ENCODE measurements at regions not wholly inside any gene's neighbourhood (a gene's known extent, or its start where the extent isn't known, plus 50 kb on each side); places are given as distances from the start of the nearest gene placed in this dataset.

DNA sequence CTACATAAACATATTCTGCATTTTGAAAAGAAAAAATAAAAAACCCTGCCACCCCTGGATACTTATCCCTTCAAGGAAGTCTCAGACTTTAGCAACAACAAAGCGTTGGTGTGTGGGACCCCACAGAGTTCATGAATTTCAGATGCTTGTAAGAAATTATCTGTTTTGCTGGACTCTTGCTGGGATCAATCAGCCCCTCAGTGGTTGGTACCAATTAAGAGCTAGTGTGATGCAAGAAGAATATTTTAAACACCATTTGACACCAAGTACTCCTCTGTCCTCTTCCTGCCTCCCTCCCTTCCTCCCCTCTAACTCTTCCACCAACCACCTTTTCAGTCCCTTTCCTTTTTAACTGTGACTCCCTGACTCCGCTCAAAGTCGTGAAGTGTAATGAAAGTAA lies 51.5 kb downstream of the SST start:
- DNase-seq (no peak), ATAC-seq (no peak)
- intact Hi-C loops (cut with micrococcal nuclease): no loop called here

DNA sequence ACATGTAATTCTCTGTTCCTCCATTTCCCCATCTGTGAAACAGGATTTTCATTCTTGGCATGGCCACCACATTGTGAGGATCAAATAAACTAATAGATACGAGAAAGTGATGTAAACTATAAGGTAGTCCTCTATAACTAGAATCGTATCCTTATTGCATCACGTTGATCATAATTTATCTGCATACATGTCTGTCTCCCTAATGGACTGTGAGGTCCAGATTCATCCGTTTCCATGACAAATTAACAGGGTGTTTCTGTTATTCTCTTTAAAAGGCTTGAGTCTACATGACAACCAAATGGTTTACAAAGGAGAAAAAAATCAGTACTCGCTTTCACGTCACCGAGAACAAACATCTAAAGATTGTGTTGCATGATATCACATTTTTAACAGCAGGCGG lies 53.0 kb downstream of the SST start:
- ATAC-seq (no peak), DNase-seq (no peak)
- intact Hi-C loops (cut with micrococcal nuclease): no loop called here

DNA sequence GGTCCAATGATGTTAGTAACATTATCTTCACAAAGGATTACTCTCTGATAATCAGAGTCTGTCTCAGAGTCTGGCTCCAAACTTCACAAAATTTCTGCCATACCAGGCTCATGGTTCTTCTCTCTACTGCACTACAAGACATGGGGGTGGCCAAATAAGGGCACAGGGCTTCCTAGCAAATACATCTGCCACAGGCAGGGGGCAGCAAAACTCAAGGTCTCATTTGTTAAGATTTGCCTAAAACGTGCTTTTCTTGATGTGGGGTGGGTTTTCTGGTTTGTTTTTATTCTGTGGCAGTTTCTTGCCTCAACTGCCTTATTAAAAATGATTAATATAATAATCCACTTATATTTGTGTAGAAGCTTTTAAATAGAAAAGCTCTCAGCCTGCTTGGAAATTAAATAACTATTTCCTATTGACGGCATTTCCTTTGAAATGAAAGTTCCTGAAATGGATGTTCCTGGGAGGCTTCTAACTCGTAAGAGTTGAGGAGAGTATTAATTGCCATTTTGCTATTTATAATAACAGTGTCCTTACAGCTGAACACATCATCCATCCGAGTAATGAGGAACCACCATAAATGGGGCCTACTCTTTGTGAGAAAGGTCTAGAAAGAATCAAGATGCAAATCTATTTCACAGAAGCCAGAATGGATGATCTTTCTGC lies 53.8 kb downstream of the SST start:
- intact Hi-C loops (cut with micrococcal nuclease): no loop called here
- DNase-seq: no peak
- ATAC-seq: peak; percentile 30

DNA sequence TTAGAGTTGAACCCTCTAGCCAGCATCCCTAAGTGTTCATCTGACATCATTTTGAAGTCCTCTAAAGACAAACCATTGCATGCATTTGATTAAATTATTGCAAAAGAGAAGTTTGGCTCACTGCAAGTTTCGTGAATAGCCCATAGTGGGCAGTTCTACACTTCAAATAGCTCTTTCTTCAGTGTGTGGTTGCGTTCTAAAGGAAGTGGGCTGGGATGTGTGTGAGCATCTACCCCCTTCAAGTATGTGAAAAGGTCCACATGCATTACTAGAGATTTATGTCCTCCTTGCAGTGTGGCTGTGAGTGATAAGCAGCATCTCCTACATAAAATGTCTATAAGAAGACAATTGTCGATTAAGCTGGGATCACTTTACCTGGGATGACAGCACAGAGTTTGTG lies 54.6 kb downstream of the SST start:
- DNase-seq: no peak
- intact Hi-C loops (cut with micrococcal nuclease): no loop called here
- ATAC-seq: no peak

- intact Hi-C loops (cut with micrococcal nuclease): no loop called here
- DNase-seq (no peak), ATAC-seq (no peak)
These were observed 57.5 kb downstream of the SST start for GRCh38 chr3:187612656-187613055.

DNA sequence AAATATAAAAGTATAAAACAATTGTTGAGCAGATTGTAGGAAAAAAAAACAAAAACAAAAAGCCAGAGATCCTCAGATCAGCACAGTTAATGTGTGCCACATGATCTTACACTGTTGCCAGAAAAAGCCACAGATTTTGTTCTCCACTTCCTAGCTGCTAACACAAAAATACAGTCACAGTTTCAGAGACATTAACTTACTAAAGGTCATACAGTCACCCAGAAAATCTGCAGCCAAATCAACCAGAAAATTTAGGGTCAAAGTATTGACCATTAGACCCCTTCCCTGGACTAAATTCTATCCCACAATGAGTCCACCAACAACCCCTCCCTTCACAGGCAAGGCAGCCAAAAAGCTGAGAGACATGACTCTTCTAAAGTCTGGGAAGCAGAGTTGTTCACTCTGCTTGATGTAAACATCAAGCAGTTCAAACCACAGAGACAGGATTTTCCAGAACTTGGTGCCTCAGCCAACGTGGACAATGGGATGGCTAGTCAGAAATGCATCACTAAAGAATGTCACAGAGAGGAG lies 59.1 kb downstream of the SST start:
- intact Hi-C loops (cut with micrococcal nuclease): no loop called here
- ATAC-seq: no peak
- no peak for DNase-seq

GRCh38 chr3:187594272-187594671 lies 75.9 kb downstream of the SST start:
- DNase-seq (no peak), ATAC-seq (no peak)
- intact Hi-C loops (cut with micrococcal nuclease): no loop called here

GRCh38 chr3:187593451-187593850 lies 76.7 kb downstream of the SST start:
- intact Hi-C loops (cut with micrococcal nuclease): no loop called here
- DNase-seq (no peak), ATAC-seq (no peak)

DNA sequence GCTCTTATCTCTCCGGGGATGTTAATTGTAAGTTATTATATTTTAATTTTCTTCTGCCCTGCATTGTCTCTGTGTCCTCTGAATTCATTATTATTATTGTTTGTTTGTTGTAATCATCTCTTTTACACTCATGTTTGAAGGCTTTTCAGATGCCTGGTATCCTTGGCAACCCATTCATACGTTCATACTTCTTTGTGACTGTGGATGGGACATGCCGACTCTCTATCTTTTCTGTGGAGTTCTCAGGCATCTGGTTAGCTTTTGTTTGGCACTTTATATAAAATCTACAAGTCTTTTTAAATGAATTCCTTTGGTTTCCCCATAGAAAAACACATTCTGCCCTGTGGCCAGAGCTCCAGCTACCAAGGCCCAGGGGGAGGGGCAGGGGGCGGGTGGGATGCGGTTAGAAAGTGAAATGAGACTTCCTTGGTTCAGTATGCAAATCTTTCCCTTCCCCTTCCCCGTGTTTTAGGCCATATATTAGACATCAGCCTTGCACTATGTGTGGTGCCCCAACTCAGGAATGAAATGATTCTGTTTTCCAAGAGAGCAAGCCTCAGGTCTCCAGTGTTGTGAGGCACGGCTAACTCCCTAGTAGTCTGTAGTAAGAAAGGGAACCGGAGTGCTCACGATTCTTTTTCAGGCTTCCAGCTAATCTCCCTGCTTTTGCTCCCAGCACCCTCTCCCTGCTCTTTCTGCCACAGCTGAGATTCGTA lies 79.2 kb downstream of the SST start:
- intact Hi-C loops (cut with micrococcal nuclease): no loop called here
- ATAC-seq (no peak), DNase-seq (no peak)

GRCh38 chr3:187587076-187587475 lies 83.1 kb downstream of the SST start:
- no peak for DNase-seq
- ATAC-seq: no peak
- intact Hi-C loops (cut with micrococcal nuclease): no loop called here

- intact Hi-C loops (cut with micrococcal nuclease): no loop called here
- ATAC-seq: no peak
These were observed 84.0 kb downstream of the SST start for GRCh38 chr3:187586226-187586625.

GRCh38 chr3:187572441-187572840 lies 97.8 kb downstream of the SST start:
- intact Hi-C loops (cut with micrococcal nuclease): no loop called here
- ATAC-seq (no peak), DNase-seq (no peak)

More at GRCh38 chr3:187586226-187586625, 84.0 kb downstream of the SST start:
- DNase-seq: no peak

GRCh38 chr3:187571701-187572100 lies 98.5 kb downstream of the SST start:
- DNase-seq (no peak), ATAC-seq (no peak)
- intact Hi-C loops (cut with micrococcal nuclease): no loop called here

DNA sequence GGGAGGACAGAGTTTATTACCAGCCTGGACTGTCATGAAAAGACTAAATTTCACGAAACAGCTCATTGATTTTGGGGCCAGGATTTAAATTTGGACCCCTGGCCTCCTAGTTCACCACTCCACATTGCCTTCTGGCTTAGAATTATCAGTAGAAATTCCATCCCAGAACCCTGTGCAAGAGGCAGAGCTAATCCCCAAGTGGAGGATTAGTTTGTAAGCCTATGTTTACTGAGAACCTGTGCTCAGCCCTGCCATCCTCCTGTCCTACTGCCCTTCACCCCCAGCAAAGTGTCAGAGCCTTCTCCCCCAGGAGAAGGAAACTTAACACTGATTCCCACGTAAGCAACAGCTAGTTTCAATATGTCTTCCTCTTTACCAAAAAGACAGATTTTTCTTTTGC lies 99.4 kb downstream of the SST start:
- intact Hi-C loops (cut with micrococcal nuclease): no loop called here
- DNase-seq: no peak
- no peak for ATAC-seq

- no peak for DNase-seq
- no peak for ATAC-seq
- intact Hi-C loops (cut with micrococcal nuclease): no loop called here
These were observed 102.0 kb downstream of the SST start for GRCh38 chr3:187568171-187568570.

DNA sequence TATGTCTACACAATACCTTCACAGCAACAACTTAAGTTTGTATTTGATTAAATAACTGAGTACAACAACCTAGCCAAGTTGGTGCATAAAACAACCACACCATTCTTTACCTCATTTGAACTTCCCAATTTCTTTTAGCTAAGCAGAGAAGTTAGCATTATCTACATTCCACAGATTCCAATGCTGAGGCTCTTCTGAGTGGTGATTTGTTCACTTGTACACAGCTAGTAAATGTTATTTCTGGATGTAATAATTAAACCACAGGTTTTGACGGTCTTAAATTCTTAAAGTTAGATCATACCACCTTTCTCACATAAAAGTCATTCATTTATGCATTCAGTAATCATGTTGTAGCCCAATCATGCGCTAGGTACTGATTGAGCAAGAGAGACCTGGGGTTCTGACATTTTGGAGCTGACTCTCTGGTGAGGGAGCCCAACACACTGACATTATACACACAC lies 102.5 kb downstream of the SST start:
- DNase-seq (no peak), ATAC-seq (peak; percentile 27)
- intact Hi-C loops (cut with micrococcal nuclease): no loop called here

- ATAC-seq: peak; percentile 64
- intact Hi-C loops (cut with micrococcal nuclease): no loop called here
- DNase-seq: peak; percentile 14
These were observed 103.2 kb downstream of the SST start for GRCh38 chr3:187567021-187567420.

DNA sequence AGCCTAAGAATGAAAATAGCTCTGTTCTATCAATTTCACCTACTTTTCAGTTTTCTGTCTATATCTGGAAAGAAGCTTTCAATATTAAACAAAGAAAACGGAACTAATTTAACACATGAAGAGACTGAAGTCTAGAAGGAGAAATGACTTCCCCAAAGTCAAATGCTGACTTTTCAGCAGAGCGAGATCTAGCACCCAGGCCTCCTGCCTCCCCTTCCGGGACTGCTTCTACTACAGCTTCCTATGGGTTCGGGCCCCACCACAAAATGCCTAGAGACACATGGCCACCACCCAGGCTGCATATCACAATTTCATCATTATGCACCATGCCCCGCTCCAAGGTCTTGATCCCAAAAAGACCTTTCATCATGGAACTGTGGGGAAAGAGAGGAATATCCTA lies 104.5 kb downstream of the SST start:
- no peak for ATAC-seq
- intact Hi-C loops (cut with micrococcal nuclease): no loop called here
- DNase-seq: no peak

GRCh38 chr3:187558990-187559389 lies 111.2 kb downstream of the SST start:
- DNase-seq (no peak), ATAC-seq (no peak)
- intact Hi-C loops (cut with micrococcal nuclease): no loop called here

GRCh38 chr3:187551416-187551815 lies 118.8 kb downstream of the SST start:
- no peak for DNase-seq
- intact Hi-C loops (cut with micrococcal nuclease): no loop called here
- ATAC-seq: no peak

DNA sequence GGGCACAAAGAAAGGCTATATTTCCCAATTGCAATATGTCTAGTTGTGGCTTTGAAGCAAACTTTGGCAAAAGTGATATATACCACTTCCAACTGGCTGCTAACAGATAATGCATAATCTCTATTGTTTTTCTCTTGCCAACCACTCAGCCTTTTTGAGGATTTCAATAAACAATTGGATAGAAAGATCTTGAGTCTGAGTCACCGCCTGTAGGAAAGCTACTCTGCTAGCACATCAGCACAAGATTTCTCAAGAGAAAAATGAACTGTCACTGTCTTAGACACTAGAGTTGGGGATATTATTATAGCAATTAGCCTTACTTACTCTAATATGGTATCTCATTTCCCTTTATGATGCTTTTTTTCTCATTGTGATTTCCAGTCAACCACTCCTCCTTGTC lies 119.7 kb downstream of the SST start:
- intact Hi-C loops (cut with micrococcal nuclease): no loop called here
- DNase-seq (no peak), ATAC-seq (no peak)

All from left ventricle myocardium superior (tissue), 1 donor.